HFFc6 (cell line): ENCODE measurements at regions not wholly inside any gene's neighbourhood (a gene's known extent, or its start where the extent isn't known, plus 50 kb on each side); places are given as distances from the start of the nearest gene placed in this dataset.
"Not testable (repeated sequence)": the region's sequence is repeated elsewhere in the genome, so short reads cannot be mapped to it uniquely, and the experiment has no call there.

ENCODE experiments used
- DNase-seq: peaks from one replicate; pipeline ENCODE4 v3.0.0-alpha.2; 2018
- H3K27ac Mint-ChIP-seq: 2 replicates; pipeline ENCODE4 v1.8.0; 2020; ENCODE audit warnings: mild to moderate bottlenecking, mixed read lengths
- H3K27me3 Mint-ChIP-seq: 2 replicates; pipeline ENCODE4 v1.8.0; 2021; ENCODE audit warnings: mild to moderate bottlenecking, moderate library complexity, mixed read lengths; ENCODE audit not compliant: insufficient read depth
- H3K36me3 Mint-ChIP-seq: 2 replicates; pipeline ENCODE4 v1.8.0; 2021; ENCODE audit warnings: low read depth, mixed read lengths
- H3K4me1 Mint-ChIP-seq: 2 replicates; pipeline ENCODE4 v1.8.0; 2020; ENCODE audit warnings: low read depth, mixed read lengths
- H3K4me3 Mint-ChIP-seq: 2 replicates; pipeline ENCODE4 v1.8.0; 2020; ENCODE audit warnings: mild to moderate bottlenecking, moderate library complexity, mixed read lengths
- H3K9me3 Mint-ChIP-seq: 2 replicates; pipeline ENCODE4 v1.8.0; 2020; ENCODE audit warnings: mild to moderate bottlenecking, mixed read lengths
- TF ChIP-seq, protein P1 (sequence below): fragments of 200-600 bp; sonication (generic); IDR thresholded peaks from 2 replicates; pipeline ENCODE4 v1.5.0; 2021; ENCODE audit warnings: antibody characterized with exemption, mild to moderate bottlenecking

DNA sequence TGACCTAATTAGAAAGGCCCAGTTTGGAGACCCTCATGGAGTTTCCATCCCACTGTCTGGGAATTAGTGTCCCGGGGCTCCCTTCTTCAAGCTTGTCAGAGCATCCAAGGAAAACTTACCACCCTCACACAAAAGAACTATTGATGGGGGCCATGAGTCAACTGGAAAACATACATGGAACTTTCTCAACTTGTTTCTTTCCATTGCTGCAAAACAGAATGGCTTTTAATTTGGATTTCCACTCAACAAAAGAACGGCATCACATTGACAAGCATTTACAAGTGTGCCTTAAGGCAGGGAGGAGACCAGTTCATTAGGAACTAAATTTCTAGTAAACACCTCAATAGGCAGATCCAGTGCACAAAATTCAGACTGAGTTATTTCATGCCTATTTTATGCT is 289.1 kb upstream of the PREP start:
- H3K9me3 Mint-ChIP-seq, result peaks cover 21% of the 10 kb centered on the region
- no peak overlapping the region for H3K4me3 Mint-ChIP-seq
- no peak overlapping the region for H3K27ac Mint-ChIP-seq
- TF ChIP-seq, protein P1, sequence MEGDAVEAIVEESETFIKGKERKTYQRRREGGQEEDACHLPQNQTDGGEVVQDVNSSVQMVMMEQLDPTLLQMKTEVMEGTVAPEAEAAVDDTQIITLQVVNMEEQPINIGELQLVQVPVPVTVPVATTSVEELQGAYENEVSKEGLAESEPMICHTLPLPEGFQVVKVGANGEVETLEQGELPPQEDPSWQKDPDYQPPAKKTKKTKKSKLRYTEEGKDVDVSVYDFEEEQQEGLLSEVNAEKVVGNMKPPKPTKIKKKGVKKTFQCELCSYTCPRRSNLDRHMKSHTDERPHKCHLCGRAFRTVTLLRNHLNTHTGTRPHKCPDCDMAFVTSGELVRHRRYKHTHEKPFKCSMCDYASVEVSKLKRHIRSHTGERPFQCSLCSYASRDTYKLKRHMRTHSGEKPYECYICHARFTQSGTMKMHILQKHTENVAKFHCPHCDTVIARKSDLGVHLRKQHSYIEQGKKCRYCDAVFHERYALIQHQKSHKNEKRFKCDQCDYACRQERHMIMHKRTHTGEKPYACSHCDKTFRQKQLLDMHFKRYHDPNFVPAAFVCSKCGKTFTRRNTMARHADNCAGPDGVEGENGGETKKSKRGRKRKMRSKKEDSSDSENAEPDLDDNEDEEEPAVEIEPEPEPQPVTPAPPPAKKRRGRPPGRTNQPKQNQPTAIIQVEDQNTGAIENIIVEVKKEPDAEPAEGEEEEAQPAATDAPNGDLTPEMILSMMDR, result no peak
- DNase-seq, result no peak
- H3K27me3 Mint-ChIP-seq, result peaks cover 3% of the 10 kb centered on the region; the same call in 1 of the 2 replicates
- H3K4me1 Mint-ChIP-seq, result no peaks in the 10 kb centered on the region; the same call in 1 of the 2 replicates
- peaks cover 17% of the 10 kb centered on the region for H3K36me3 Mint-ChIP-seq

DNA sequence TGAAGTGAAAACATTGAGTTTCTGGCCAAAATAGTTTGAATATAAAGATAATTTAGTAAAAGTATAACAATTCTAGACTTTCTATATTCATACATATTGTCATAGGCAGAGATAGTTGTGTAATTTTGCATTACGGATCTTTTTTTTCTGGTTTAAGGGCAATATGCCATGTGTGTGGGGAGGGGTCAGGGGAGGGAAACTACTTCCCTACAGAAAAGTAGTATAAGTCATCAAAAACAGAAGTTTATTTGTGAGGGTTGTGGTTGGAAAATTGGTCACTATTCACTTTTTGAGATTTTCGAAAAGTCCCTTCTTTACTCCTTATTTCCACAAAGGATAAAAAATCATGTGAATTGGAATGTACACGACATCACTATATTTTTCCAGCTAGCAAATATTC is 288.2 kb upstream of the PREP start:
- peaks cover 26% of the 10 kb centered on the region for H3K36me3 Mint-ChIP-seq
- no peaks in the 10 kb centered on the region; the same call in 1 of the 2 replicates for H3K4me1 Mint-ChIP-seq
- H3K4me3 Mint-ChIP-seq, result no peak overlapping the region
- H3K27ac Mint-ChIP-seq, result no peak overlapping the region
- no peak for DNase-seq
- TF ChIP-seq, protein P1, result no peak
- H3K9me3 Mint-ChIP-seq, result peaks cover 30% of the 10 kb centered on the region
- peaks cover 3% of the 10 kb centered on the region; the same call in 1 of the 2 replicates for H3K27me3 Mint-ChIP-seq

DNA sequence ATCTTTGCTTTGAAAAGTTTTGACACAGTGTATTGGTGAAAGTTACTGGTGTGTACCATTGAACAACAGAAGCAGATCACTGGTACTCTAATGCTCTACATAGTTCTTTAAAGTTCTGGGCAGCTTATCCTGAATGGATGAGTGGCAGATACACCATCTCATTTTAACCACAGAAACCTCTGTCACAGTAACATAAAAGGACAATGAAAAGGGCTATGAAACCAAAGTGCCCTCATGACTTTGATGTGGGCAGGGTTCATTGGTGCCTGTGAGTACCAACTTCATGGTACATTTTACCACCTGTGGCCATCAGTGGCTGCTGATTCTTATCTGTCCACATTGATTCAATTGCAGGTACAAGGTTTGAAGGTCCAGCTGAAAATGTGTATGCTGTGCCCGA is 285.7 kb upstream of the PREP start:
- H3K4me3 Mint-ChIP-seq, result no peak overlapping the region
- H3K36me3 Mint-ChIP-seq, result peaks cover 30% of the 10 kb centered on the region
- DNase-seq, result no peak
- TF ChIP-seq, protein P1, result no peak
- H3K27ac Mint-ChIP-seq, result no peak overlapping the region
- peaks cover 3% of the 10 kb centered on the region; the same call in 1 of the 2 replicates for H3K27me3 Mint-ChIP-seq
- peaks cover 39% of the 10 kb centered on the region for H3K9me3 Mint-ChIP-seq
- no peaks in the 10 kb centered on the region for H3K4me1 Mint-ChIP-seq

DNA sequence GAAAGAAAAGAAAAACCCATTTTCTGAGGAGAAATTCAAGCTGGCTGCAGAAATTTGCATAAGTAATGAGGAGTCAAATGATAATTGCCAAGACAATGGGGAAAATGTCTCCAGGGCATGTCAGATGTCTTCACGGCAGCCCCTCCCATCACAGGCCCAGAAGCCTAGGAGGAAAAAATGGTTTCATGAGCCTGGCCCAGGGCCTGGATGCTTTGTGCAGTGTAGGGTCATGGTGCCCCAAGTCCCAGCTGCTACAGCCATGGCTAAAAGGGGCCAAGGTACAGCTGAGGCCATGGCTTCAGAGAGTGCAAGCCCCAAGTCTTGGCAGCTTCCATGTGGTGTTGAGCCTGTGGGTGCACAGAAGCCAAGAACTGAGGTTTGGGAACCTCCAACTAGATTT is 283.9 kb upstream of the PREP start:
- peaks cover 41% of the 10 kb centered on the region for H3K9me3 Mint-ChIP-seq
- H3K4me3 Mint-ChIP-seq, H3K27ac Mint-ChIP-seq, DNase-seq, H3K27me3 Mint-ChIP-seq, H3K4me1 Mint-ChIP-seq: not testable (repeated sequence)
- H3K36me3 Mint-ChIP-seq, result peaks cover 32% of the 10 kb centered on the region

DNA sequence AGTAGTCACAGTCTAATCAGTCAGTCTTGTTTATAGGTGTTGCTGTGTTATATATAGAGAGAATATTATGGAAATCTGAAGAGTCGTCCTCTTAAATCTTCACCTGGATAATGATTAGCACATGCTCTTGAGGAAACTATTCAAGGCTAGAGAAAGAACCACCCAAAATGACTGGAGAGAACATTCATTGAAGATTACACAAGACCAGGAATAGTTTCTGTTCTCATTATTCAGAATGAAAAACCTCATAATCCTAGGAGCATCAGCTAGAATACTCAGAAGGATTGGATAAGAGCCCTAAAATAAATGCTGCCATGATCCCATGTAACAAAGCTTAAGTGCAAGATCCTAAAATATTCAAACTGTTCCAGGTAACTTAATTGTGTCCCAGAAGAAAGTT is 278.2 kb upstream of the PREP start:
- TF ChIP-seq, protein P1, result no peak
- Mint-ChIP-seq H3K27me3 (no peaks in the 10 kb centered on the region; the same call in 1 of the 2 replicates), H3K27ac (no peak overlapping the region), H3K4me1 (no peaks in the 10 kb centered on the region), H3K4me3 (no peak overlapping the region), H3K9me3 (peaks cover 15% of the 10 kb centered on the region), H3K36me3 (peaks cover 9% of the 10 kb centered on the region)
- DNase-seq, result no peak

DNA sequence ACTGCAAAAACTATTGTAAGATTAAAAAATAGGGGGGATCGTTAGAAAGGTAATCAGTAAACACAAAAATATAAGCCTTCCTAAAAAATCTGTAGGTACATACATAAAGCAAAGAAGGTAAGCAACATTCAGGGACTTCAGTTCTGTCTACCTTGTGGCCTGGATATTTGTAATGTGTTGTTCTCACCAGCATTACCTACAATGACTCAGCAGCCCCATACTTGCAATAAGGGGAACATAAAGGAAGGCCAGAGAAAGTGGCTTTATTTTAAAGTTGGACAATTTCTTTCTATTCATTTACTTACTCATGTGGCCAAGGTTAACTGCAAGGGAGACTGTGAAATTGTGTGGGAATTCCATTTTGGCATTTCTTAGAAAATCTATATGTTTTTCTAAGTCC is 277.2 kb upstream of the PREP start:
- H3K27ac Mint-ChIP-seq, result no peak overlapping the region
- H3K9me3 Mint-ChIP-seq, result peaks cover 11% of the 10 kb centered on the region; the same call in 1 of the 2 replicates
- peaks cover 5% of the 10 kb centered on the region; the same call in 1 of the 2 replicates for H3K36me3 Mint-ChIP-seq
- no peak for DNase-seq
- no peaks in the 10 kb centered on the region; the same call in 1 of the 2 replicates for H3K27me3 Mint-ChIP-seq
- TF ChIP-seq, protein P1, result no peak
- H3K4me1 Mint-ChIP-seq, result no peaks in the 10 kb centered on the region
- H3K4me3 Mint-ChIP-seq, result no peak overlapping the region
